ENCODE measurements at regions not wholly inside any gene's neighbourhood (a gene's known extent, or its start where the extent isn't known, plus 50 kb on each side); places are given as distances from the start of the nearest gene placed in this dataset.

GRCh38 chr16:74035816-74036215 lies 260.8 kb upstream of the PSMD7 start:
- no peak for TF ChIP-seq EZH2phosphoT487 (IDR thresholded peaks at IDR 0.05; ENCODE audit: borderline replicate concordance)
- TF ChIP-seq, protein P1, sequence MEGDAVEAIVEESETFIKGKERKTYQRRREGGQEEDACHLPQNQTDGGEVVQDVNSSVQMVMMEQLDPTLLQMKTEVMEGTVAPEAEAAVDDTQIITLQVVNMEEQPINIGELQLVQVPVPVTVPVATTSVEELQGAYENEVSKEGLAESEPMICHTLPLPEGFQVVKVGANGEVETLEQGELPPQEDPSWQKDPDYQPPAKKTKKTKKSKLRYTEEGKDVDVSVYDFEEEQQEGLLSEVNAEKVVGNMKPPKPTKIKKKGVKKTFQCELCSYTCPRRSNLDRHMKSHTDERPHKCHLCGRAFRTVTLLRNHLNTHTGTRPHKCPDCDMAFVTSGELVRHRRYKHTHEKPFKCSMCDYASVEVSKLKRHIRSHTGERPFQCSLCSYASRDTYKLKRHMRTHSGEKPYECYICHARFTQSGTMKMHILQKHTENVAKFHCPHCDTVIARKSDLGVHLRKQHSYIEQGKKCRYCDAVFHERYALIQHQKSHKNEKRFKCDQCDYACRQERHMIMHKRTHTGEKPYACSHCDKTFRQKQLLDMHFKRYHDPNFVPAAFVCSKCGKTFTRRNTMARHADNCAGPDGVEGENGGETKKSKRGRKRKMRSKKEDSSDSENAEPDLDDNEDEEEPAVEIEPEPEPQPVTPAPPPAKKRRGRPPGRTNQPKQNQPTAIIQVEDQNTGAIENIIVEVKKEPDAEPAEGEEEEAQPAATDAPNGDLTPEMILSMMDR (IDR thresholded peaks at IDR 0.05 in 2 of 3, conservative IDR thresholded peaks at IDR 0.05 in 1 of 3; ENCODE audit: borderline replicate concordance in 1 of 3, insufficient read depth in 1 of 3, low read depth in 2 of 3, low read length in 2 of 3) = peak in 2 of 3 experiments; percentile 42 to 52; a peak in 4 of 6 replicates
- no peak for TF ChIP-seq SP1 (IDR thresholded peaks at IDR 0.05; ENCODE audit: low read depth)
- no peak for TF ChIP-seq POLR2AphosphoS5 (IDR thresholded peaks at IDR 0.05; ENCODE audit: low read depth, low read length)
- no peak for TF ChIP-seq RAD21 (IDR thresholded peaks at IDR 0.05; ENCODE audit: low read depth)
